HCT116 (cell line): ENCODE measurements at regions not wholly inside any gene's neighbourhood (a gene's known extent, or its start where the extent isn't known, plus 50 kb on each side); places are given as distances from the start of the nearest gene placed in this dataset.

ENCODE experiments used
- CTCF ChIP-seq, 3 experiments: fragments of 200-600 bp in 1 of 3; sonication (generic) in 1 of 3; IDR thresholded peaks in 2 of 3; conservative IDR thresholded peaks in 1 of 3; 2 replicates each; pipeline ENCODE4 v1.5.1; 2012 to 2017; ENCODE audit warnings: low read depth in 2 of 3, low read length in 2 of 3, antibody characterized with exemption in 1 of 3, borderline replicate concordance in 1 of 3, control low read depth in 1 of 3, mild to moderate bottlenecking in 1 of 3, mixed read lengths in 1 of 3, mixed run types in 1 of 3, moderate library complexity in 1 of 3; ENCODE audit not compliant: insufficient read depth in 1 of 3
- MAX ChIP-seq: IDR thresholded peaks from 2 replicates; pipeline ENCODE4 v1.6.1; 2012
- YY1 ChIP-seq: IDR thresholded peaks from 2 replicates; pipeline ENCODE4 v1.6.1; 2011; ENCODE audit warnings: low read length, low read depth, moderate library complexity, mild to moderate bottlenecking; ENCODE audit not compliant: insufficient replicate concordance; ENCODE audit errors: extremely low read depth

GRCh38 chr7:41007351-41007751, 695.5 kb downstream of the INHBA start:
- no peak for TF ChIP-seq CTCF (IDR thresholded peaks at IDR 0.05 in 2 of 3, conservative IDR thresholded peaks at IDR 0.05 in 1 of 3; ENCODE audit: borderline replicate concordance in 1 of 3, insufficient read depth in 1 of 3, low read depth in 2 of 3, low read length in 2 of 3)
- no peak for TF ChIP-seq YY1
- no peak for TF ChIP-seq MAX
